Adrenal gland (tissue), 9 donors: ENCODE measurements at regions not wholly inside any gene's neighbourhood (a gene's known extent, or its start where the extent isn't known, plus 50 kb on each side); places are given as distances from the start of the nearest gene placed in this dataset.
"Not testable (repeated sequence)": the region's sequence is repeated elsewhere in the genome, so short reads cannot be mapped to it uniquely, and the experiment has no call there.

Experiments used
- DNase-seq, 7 donors: peaks; one replicate each; pipeline ENCODE4 v3.0.0-alpha.2; 2019 to 2020
- H3K27ac ChIP-seq, 5 donors: fragments of 200-600 bp; sonication (generic) in 4 of 5; 1 replicate in 3 of 5; 2 replicates in 2 of 5; pipeline versions ENCODE4 v1.5.1 to v1.8.0; 2016 to 2020; ENCODE audit warnings: mild to moderate bottlenecking in 1 of 5
- H3K27me3 ChIP-seq: fragments of 200-600 bp; 2 replicates; pipeline ENCODE4 v1.8.0; 2021
- H3K36me3 ChIP-seq, 2 donors: fragments of 200-600 bp; replicated peaks in 1 of 2; 1 replicate in 1 of 2; 2 replicates in 1 of 2; pipeline versions ENCODE4 v1.5.1 to v1.8.0; 2018 to 2022
- H3K4me1 ChIP-seq, 2 donors: fragments of 200-600 bp; replicated peaks in 1 of 2; 1 replicate in 1 of 2; 2 replicates in 1 of 2; pipeline versions ENCODE4 v1.5.1 to v1.8.0; 2018 to 2021
- H3K4me3 ChIP-seq, 4 donors: fragments of 200-600 bp; sonication (generic) in 3 of 4; one replicate each; pipeline ENCODE4 v1.5.1; 2016 to 2018
- H3K9me3 ChIP-seq, 3 donors: fragments of 200-600 bp; sonication (generic) in 1 of 3; replicated peaks in 1 of 3; 1 replicate in 2 of 3; 2 replicates in 1 of 3; pipeline versions ENCODE4 v1.5.1 to v1.8.0; 2016 to 2021
- CTCF ChIP-seq, 6 experiments: fragments of 450-650 bp in 4 of 6; fragments of 200-600 bp in 2 of 6; sonication (generic) in 1 of 6; IDR thresholded peaks; 1 replicate in 5 of 6; 2 replicates in 1 of 6; pipeline versions ENCODE4 v1.5.1 to v1.8.0; 2016 to 2021; ENCODE audit warnings: antibody characterized with exemption in 6 of 6, mild to moderate bottlenecking in 2 of 6, moderate library complexity in 1 of 6
- POLR2A ChIP-seq, 2 donors: fragments of 450-650 bp; IDR thresholded peaks; one replicate each; pipeline ENCODE4 v1.6.1; 2017; ENCODE audit warnings: antibody characterized with exemption in 2 of 2, mild to moderate bottlenecking in 2 of 2, moderate library complexity in 1 of 2
- WGBS, 4 donors: extraction: QIAGEN DNeasy Blood & Tissue Kit in 2 of 4; methylation state at CpG; one replicate each; pipeline versions ENCODE4 v1.1.5 to v1.1.7; 2013 to 2017; 5-methylcytosine and 5-hydroxymethylcytosine counted together
- intact Hi-C, 2 donors: fragments of 100-400 bp; cut with DNase I; formaldehyde crosslinking; loops; one replicate each; pipeline versions ENCODE4 v1.14.1 to v1.15.0; 2022 to 2023
- donor health status: healthy with polysubstance abuse.
- donor health status: Bipolar disorder and iron deficiency.
- donor health status: DM: yes; HTN: yes; CAD: no.
- donor health status: DM: no; HTN: no; CAD: no.
- donor health status: DM: no; HTN: no; CAD: no.

- WGBS, 4 donors = 78 to 86% (median 83%) methylated on average over 9 of the region's 9 CpGs
- Histone ChIP-seq H3K4me1 (no peaks in the 10 kb centered on the region), H3K27me3 (no peaks in the 10 kb centered on the region), H3K27ac (no peak overlapping the region), H3K36me3 (no peaks in the 10 kb centered on the region), H3K9me3 (no peaks in the 10 kb centered on the region), H3K4me3 (no peak overlapping the region)
- intact Hi-C loops = no loop called here
- DNase-seq = no peak
- TF ChIP-seq CTCF (IDR thresholded peaks at IDR 0.05) = no peak
- no peak for TF ChIP-seq POLR2A (IDR thresholded peaks at IDR 0.05)
Measured at GRCh38 chr4:169902658-169903345, 123.4 kb downstream of the MFAP3L start.

GRCh38 chr4:169900241-169900845 is 125.9 kb downstream of the MFAP3L start:
- no peak for DNase-seq
- TF ChIP-seq POLR2A (IDR thresholded peaks at IDR 0.05) (no peak), CTCF (IDR thresholded peaks at IDR 0.05) (no peak)
- 82 to 85% (median 83%) methylated on average over 6 of the region's 6 CpGs for WGBS, 4 donors
- no peak overlapping the region for H3K27ac ChIP-seq
- no peaks in the 10 kb centered on the region for H3K36me3 ChIP-seq
- no peaks in the 10 kb centered on the region for H3K4me1 ChIP-seq
- intact Hi-C loops = no loop called here
- H3K4me3 ChIP-seq = no peak overlapping the region
- H3K9me3 ChIP-seq = no peaks in the 10 kb centered on the region
- H3K27me3 ChIP-seq = no peaks in the 10 kb centered on the region

GRCh38 chr4:169899295-169899694 is 126.9 kb downstream of the MFAP3L start:
- Histone ChIP-seq H3K9me3 (no peaks in the 10 kb centered on the region), H3K4me3 (no peak overlapping the region), H3K4me1 (no peaks in the 10 kb centered on the region), H3K27ac (no peak overlapping the region), H3K36me3 (no peaks in the 10 kb centered on the region), H3K27me3 (no peaks in the 10 kb centered on the region)
- WGBS, 4 donors = 84 to 97% (median 90%) methylated on average over 2 of the region's 2 CpGs
- no peak for DNase-seq
- intact Hi-C loops = no loop called here
- TF ChIP-seq POLR2A (IDR thresholded peaks at IDR 0.05) (no peak), CTCF (IDR thresholded peaks at IDR 0.05) (no peak)

DNA sequence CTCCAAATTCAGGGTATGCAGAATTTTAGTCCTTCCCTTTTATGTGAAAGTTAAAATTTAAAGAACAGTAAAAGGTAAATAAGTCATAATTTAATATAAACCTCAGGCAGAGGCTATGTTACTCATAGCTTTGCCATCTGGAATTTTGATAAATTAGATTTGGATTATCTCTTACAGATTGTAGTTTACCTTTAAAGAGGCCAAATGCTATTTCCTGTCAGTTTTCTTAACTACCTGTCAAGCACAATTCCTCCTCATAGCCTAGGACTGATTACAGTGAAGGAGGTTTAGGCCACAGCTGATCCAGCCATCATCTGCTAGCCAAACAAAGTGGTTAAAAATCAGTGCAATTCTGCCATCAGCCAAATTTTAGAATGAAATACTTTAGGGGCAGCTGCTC is 128.1 kb downstream of the MFAP3L start:
- Histone ChIP-seq H3K27me3 (no peaks in the 10 kb centered on the region), H3K9me3 (no peaks in the 10 kb centered on the region), H3K27ac (no peak overlapping the region), H3K4me3 (no peak overlapping the region), H3K36me3 (no peaks in the 10 kb centered on the region), H3K4me1 (no peaks in the 10 kb centered on the region)
- intact Hi-C loops = no loop called here
- no peak for DNase-seq
- no peak for TF ChIP-seq POLR2A (IDR thresholded peaks at IDR 0.05)
- TF ChIP-seq CTCF (IDR thresholded peaks at IDR 0.05) = no peak

- WGBS, 4 donors = 93 to 96% (median 93%) methylated on average over 4 of the region's 4 CpGs
- H3K36me3 ChIP-seq, H3K4me1 ChIP-seq, H3K27ac ChIP-seq, H3K27me3 ChIP-seq, DNase-seq, H3K9me3 ChIP-seq, intact Hi-C loops, H3K4me3 ChIP-seq: not testable (repeated sequence)
Measured at GRCh38 chr4:169894767-169895166, 131.4 kb downstream of the MFAP3L start.
